Peyer's patch (tissue), 4 donors: ENCODE measurements at regions not wholly inside any gene's neighbourhood (a gene's known extent, or its start where the extent isn't known, plus 50 kb on each side); places are given as distances from the start of the nearest gene placed in this dataset.

Experiments
- DNase-seq, 3 donors: peaks; one replicate each; pipeline ENCODE4 v3.0.0-alpha.2; 2017 to 2019
- H3K27ac ChIP-seq, 4 donors: fragments of 200-600 bp; sonication (generic); one replicate each; pipeline ENCODE4 v1.5.1; 2016 to 2019
- H3K27me3 ChIP-seq, 2 donors: fragments of 200-600 bp; sonication (generic); one replicate each; pipeline ENCODE4 v1.5.1; 2019
- H3K36me3 ChIP-seq, 3 donors: fragments of 200-600 bp; sonication (generic); one replicate each; pipeline ENCODE4 v1.5.1; 2016 to 2019
- H3K4me1 ChIP-seq, 4 donors: fragments of 200-600 bp; sonication (generic); one replicate each; pipeline ENCODE4 v1.5.1; 2016 to 2019
- H3K4me3 ChIP-seq, 4 donors: fragments of 200-600 bp; sonication (generic); 1 replicate in 3 of 4; 2 replicates in 1 of 4; pipeline ENCODE4 v1.5.1; 2016 to 2019; ENCODE audit warnings: mild to moderate bottlenecking in 1 of 4
- H3K9me3 ChIP-seq, 4 donors: fragments of 200-600 bp; sonication (generic); one replicate each; pipeline ENCODE4 v1.5.1; 2016 to 2019; ENCODE audit warnings: mild to moderate bottlenecking in 1 of 4
- POLR2A ChIP-seq, 2 donors: fragments of 450-650 bp; IDR thresholded peaks; one replicate each; pipeline ENCODE4 v1.5.1; 2017; ENCODE audit warnings: antibody characterized with exemption in 2 of 2, mild to moderate bottlenecking in 2 of 2, moderate library complexity in 2 of 2
- TF ChIP-seq, protein P1 (sequence below), 6 experiments: fragments of 450-650 bp in 4 of 6; fragments of 200-600 bp in 2 of 6; sonication (generic) in 1 of 6; IDR thresholded peaks; one replicate each; pipeline ENCODE4 v1.5.1; 2017 to 2019; ENCODE audit warnings: antibody characterized with exemption in 6 of 6, mild to moderate bottlenecking in 3 of 6, moderate library complexity in 1 of 6

DNA sequence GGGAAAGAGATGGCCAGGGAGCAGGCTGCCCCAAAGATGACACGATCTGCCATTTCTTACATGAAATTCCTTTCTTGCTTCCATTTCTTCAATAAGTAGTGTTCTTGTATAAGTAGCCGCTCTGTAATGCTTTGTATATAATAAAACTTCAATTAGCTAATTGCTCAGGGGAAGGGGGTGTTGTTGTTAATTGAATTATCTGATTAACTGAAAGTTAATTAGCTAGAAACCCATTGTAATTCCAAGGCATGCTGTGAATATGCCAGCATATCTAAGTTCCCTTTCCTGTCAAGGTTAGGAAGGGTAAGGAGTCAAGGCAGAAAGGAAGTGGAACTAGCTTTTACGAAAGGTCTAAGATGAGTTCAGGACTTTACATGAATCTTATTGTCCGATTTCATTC lies 765.9 kb downstream of the TYW1 start:
- H3K27ac ChIP-seq: no peak overlapping the region
- no peaks in the 10 kb centered on the region for H3K36me3 ChIP-seq
- no peak for DNase-seq

DNA sequence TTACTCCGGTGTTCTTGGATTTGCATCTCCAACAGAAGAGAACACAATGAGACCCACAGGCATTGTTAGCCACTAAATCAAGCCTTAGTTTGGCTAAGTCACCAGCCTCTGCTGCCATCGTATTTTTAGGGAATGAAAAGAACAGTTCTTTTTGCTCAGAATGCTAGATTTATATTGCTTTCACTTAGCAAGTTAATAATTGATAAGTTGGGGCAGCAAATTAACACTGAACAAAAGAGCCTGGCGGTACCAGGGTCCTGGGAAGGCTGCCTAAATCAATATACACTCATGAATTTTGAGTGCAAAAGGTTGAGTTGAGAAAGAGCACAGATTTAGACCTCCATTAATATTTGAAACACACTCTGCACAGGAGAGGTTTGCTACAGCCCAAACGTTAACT lies 767.7 kb downstream of the TYW1 start:
- no peaks in the 10 kb centered on the region for H3K27me3 ChIP-seq
- H3K4me3 ChIP-seq: no peak overlapping the region
- H3K4me1 ChIP-seq: no peaks in the 10 kb centered on the region
- H3K9me3 ChIP-seq: no peaks in the 10 kb centered on the region
- no peaks in the 10 kb centered on the region for H3K36me3 ChIP-seq
- H3K27ac ChIP-seq: no peak overlapping the region
- no peak for DNase-seq
- TF ChIP-seq, protein P1, sequence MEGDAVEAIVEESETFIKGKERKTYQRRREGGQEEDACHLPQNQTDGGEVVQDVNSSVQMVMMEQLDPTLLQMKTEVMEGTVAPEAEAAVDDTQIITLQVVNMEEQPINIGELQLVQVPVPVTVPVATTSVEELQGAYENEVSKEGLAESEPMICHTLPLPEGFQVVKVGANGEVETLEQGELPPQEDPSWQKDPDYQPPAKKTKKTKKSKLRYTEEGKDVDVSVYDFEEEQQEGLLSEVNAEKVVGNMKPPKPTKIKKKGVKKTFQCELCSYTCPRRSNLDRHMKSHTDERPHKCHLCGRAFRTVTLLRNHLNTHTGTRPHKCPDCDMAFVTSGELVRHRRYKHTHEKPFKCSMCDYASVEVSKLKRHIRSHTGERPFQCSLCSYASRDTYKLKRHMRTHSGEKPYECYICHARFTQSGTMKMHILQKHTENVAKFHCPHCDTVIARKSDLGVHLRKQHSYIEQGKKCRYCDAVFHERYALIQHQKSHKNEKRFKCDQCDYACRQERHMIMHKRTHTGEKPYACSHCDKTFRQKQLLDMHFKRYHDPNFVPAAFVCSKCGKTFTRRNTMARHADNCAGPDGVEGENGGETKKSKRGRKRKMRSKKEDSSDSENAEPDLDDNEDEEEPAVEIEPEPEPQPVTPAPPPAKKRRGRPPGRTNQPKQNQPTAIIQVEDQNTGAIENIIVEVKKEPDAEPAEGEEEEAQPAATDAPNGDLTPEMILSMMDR (IDR thresholded peaks at IDR 0.05): no peak
- TF ChIP-seq POLR2A (IDR thresholded peaks at IDR 0.05): no peak

More for the DNA sequence above, 765.9 kb downstream of the TYW1 start:
- H3K27me3 ChIP-seq: no peaks in the 10 kb centered on the region
- H3K4me1 ChIP-seq: no peaks in the 10 kb centered on the region
- no peak for TF ChIP-seq POLR2A (IDR thresholded peaks at IDR 0.05)
- TF ChIP-seq, protein P1 (IDR thresholded peaks at IDR 0.05): no peak
- no peaks in the 10 kb centered on the region for H3K9me3 ChIP-seq
- H3K4me3 ChIP-seq: no peak overlapping the region

DNA sequence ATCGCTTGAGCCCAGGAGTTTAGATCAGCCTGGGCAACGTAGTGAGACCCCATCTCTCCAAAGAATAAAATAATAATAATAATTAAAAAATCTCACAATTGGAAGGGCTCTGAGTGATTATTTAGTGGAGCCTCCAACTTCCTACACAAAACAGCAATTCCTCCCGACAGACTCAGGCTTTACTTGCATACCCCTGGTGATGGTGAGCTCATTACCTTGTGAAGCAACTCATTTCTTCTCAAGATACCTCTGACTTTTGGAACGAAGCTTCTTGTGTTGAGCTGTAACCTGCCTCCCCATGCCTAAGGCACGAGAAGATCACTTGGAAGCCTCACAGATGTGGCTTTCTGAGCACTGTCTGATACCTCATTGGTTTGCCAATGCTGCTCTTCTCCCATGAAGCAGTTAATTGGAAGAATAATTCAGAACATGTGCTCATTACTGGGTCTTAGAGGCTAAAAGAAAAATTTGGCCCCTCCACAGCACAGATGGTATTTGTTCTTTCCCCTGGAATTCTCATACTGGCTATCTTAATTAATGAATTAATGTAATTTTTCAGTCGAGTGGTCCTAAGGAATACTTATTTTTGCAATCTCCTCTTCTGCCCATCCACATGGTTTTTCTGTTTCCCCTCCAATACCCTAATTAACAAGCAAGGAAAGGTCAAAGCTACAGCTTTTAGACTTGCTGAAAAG lies 769.0 kb downstream of the TYW1 start:
- Histone ChIP-seq H3K4me1 (no peaks in the 10 kb centered on the region), H3K27me3 (no peaks in the 10 kb centered on the region), H3K27ac (no peak overlapping the region), H3K4me3 (no peak overlapping the region), H3K36me3 (no peaks in the 10 kb centered on the region), H3K9me3 (no peaks in the 10 kb centered on the region)
- DNase-seq: no peak
- TF ChIP-seq, protein P1 (IDR thresholded peaks at IDR 0.05): no peak
- TF ChIP-seq POLR2A (IDR thresholded peaks at IDR 0.05): no peak

DNA sequence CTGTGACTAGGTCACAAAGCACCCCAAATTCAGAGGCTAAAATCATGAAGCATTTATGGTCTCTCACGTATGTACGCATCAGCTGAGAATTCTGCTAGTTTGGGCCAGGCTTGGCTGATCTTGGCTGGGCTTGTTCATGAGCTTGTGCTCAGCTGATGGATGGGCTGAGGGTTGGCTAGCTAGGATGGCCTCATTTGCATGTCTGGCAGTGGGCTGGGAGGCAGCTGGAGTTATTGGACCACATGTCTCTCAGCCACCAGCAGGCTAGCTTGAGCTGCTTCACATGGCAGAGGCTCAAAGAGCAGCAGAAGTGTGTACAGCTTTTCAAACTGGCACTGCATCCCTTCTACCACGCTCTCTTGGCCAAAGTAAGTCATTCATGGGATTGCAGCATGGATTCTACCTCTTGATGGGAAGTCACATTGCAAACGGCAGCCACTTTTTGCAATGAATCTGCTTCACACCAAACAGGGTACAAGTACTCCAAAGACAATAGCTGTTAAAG lies 770.3 kb downstream of the TYW1 start:
- no peak for TF ChIP-seq POLR2A (IDR thresholded peaks at IDR 0.05)
- TF ChIP-seq, protein P1 (IDR thresholded peaks at IDR 0.05): no peak
- Histone ChIP-seq H3K4me3 (no peak overlapping the region), H3K36me3 (no peaks in the 10 kb centered on the region), H3K27ac (no peak overlapping the region), H3K27me3 (no peaks in the 10 kb centered on the region), H3K4me1 (no peaks in the 10 kb centered on the region), H3K9me3 (no peaks in the 10 kb centered on the region)
- DNase-seq: no peak

DNA sequence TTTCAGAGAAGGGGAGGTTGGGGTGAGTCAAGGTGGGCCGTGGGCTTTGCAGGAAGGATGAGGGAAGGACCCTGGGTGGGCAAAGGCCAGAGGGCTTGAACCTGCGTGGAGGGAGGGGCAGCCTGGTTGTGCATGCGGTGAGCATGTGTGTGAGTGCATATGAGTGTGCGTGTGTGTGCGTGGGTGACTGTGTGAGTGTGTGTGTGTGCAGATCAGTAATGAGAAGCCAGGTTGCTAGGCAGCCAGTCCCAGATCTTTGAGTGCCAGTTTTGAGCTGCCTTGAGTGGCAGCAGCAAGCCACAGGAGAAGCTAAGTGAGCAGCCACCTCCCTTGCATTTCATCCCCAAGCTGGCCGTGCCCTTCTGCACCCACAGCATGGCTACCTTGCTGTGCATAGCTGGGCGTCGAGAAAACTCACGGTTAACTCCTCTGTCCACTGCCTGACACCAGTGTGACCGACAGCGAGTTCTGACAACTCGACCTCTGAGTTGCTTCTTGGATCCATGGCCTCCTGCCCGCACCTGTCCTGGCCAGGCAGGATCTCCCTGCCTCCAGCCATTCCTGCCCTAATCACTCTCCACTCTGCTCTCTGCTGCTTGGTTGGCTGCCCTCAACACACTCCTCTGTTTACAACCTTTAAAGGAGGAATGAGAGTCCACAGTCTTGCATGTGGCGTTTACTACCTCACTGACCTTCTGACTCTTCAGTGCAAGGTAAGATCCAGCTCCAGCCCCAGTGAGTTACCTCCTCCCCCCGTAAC lies 775.4 kb downstream of the TYW1 start:
- Histone ChIP-seq H3K9me3 (no peaks in the 10 kb centered on the region), H3K27ac (no peak overlapping the region), H3K4me3 (no peak overlapping the region), H3K36me3 (no peaks in the 10 kb centered on the region), H3K4me1 (no peaks in the 10 kb centered on the region), H3K27me3 (no peaks in the 10 kb centered on the region)
- no peak for DNase-seq
- TF ChIP-seq, protein P1 (IDR thresholded peaks at IDR 0.05): no peak
- no peak for TF ChIP-seq POLR2A (IDR thresholded peaks at IDR 0.05)
